ENCODE measurements at regions not wholly inside any gene's neighbourhood (a gene's known extent, or its start where the extent isn't known, plus 50 kb on each side); places are given as distances from the start of the nearest gene placed in this dataset.

DNA sequence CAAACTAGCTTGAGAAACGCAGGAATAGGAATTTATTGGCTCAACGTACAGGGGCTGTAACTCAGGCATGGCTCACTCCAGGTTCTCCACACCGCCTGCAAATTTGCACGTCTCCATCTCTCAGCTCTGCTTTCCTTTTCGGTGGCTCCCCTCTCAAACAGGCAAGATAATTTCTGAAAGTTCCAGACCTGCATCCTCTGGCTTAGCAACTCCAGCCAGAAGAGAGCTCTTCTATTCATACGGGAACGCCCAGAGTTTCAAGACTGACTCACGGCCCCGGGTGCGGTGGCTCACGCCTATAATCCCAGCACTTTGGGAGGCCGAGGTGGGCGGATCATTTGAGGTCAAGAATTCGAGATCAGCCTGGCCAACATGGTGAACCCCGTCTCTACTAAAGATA is 139.7 kb upstream of the BNIP2 start (continued):
- no peak for TF ChIP-seq CBX3 (IDR thresholded peaks at IDR 0.05; ENCODE audit: low read depth)

DNA sequence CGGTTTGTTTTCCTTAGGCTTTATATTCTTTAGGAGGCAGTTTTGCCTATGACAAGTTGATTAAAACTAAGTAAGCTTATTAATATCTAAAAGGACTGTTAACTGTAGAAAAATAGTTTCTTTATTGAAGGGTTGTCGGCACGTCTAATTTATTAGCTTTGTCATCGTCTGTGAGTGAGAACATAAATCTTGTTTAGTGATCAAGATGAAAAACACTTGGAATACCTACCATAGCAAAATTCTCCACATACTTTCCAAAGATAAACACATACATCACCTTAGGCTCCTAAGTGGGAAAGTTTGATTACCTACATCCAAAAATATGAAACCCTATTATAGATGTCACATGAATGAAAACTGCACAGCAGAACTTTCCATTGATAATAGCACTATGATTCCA is 139.1 kb upstream of the BNIP2 start:
- no peaks in the 10 kb centered on the region for H3K9me3 ChIP-seq (ENCODE audit: control insufficient read depth in 1 of 2, insufficient read depth in 1 of 2, low read depth in 1 of 2, low read length in 2 of 2)
- POLR2A ChIA-PET = no interaction called here
- no peaks in the 10 kb centered on the region for H3K9me2 ChIP-seq (ENCODE audit: insufficient read depth)
- H3K4me3 ChIP-seq (replicated peaks in 1 of 2; ENCODE audit: low read depth in 1 of 2, low read length in 2 of 2) = no peak overlapping the region
- H2AFZ ChIP-seq (ENCODE audit: low read depth, low read length, poor library complexity, severe bottlenecking) = no peak overlapping the region
- DNase-seq (ENCODE audit: low read depth, low spot score) = no peak
- H3K4me1 ChIP-seq (ENCODE audit: control insufficient read depth in 1 of 2, insufficient read depth in 2 of 2, low read length in 2 of 2) = no peaks in the 10 kb centered on the region
- ATAC-seq = no peak
- no peak overlapping the region for H3K27ac ChIP-seq (ENCODE audit: low read depth, low read length)
- no TSS peak for BruUV-seq (replicated peaks)
- TF ChIP-seq JUND (IDR thresholded peaks at IDR 0.05) (no peak), EGR1 (IDR thresholded peaks at IDR 0.05; ENCODE audit: low read depth) (no peak), POLR2A (IDR thresholded peaks at IDR 0.05; ENCODE audit: borderline replicate concordance, extremely low read depth, insufficient read depth, insufficient read length) (no peak), ELF1 (IDR thresholded peaks at IDR 0.05; ENCODE audit: borderline replicate concordance, low read depth) (no peak), CTCF (IDR thresholded peaks at IDR 0.05 in 2 of 3, conservative IDR thresholded peaks at IDR 0.05 in 1 of 3; ENCODE audit: borderline replicate concordance in 1 of 3, insufficient read depth in 1 of 3, low read depth in 2 of 3, low read length in 2 of 3) (no peak), CEBPB (IDR thresholded peaks at IDR 0.05; ENCODE audit: low read depth) (no peak), YY1 (IDR thresholded peaks at IDR 0.05; ENCODE audit: extremely low read depth, insufficient replicate concordance, low read depth, low read length) (no peak), SP1 (IDR thresholded peaks at IDR 0.05; ENCODE audit: low read depth) (no peak), ZFX (IDR thresholded peaks at IDR 0.05) (no peak), TCF7L2 (IDR thresholded peaks at IDR 0.05; ENCODE audit: borderline replicate concordance, extremely low read depth, insufficient read depth, insufficient read length) (no peak)
- TF ChIP-seq, protein P1, sequence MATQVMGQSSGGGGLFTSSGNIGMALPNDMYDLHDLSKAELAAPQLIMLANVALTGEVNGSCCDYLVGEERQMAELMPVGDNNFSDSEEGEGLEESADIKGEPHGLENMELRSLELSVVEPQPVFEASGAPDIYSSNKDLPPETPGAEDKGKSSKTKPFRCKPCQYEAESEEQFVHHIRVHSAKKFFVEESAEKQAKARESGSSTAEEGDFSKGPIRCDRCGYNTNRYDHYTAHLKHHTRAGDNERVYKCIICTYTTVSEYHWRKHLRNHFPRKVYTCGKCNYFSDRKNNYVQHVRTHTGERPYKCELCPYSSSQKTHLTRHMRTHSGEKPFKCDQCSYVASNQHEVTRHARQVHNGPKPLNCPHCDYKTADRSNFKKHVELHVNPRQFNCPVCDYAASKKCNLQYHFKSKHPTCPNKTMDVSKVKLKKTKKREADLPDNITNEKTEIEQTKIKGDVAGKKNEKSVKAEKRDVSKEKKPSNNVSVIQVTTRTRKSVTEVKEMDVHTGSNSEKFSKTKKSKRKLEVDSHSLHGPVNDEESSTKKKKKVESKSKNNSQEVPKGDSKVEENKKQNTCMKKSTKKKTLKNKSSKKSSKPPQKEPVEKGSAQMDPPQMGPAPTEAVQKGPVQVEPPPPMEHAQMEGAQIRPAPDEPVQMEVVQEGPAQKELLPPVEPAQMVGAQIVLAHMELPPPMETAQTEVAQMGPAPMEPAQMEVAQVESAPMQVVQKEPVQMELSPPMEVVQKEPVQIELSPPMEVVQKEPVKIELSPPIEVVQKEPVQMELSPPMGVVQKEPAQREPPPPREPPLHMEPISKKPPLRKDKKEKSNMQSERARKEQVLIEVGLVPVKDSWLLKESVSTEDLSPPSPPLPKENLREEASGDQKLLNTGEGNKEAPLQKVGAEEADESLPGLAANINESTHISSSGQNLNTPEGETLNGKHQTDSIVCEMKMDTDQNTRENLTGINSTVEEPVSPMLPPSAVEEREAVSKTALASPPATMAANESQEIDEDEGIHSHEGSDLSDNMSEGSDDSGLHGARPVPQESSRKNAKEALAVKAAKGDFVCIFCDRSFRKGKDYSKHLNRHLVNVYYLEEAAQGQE (IDR thresholded peaks at IDR 0.05; ENCODE audit: low read depth) = no peak
- no peaks in the 10 kb centered on the region for H4K20me1 ChIP-seq (ENCODE audit: insufficient read depth)
- H3K36me3 ChIP-seq (ENCODE audit: control insufficient read depth in 1 of 2, insufficient read depth in 2 of 2, low read length in 2 of 2) = no peaks in the 10 kb centered on the region
- peaks cover 50% of the 10 kb centered on the region; the same call in 1 of the 2 replicates for H3K27me3 ChIP-seq (ENCODE audit: insufficient read depth, low read length)
- RAD21 ChIA-PET (ENCODE audit: low non-redundant PET in 1 of 2, low total read pairs in 2 of 2, uncharacterized antibody in 2 of 2, unreplicated experiment in 2 of 2) = no interaction called here
- no peaks in the 10 kb centered on the region for H3K79me2 ChIP-seq (ENCODE audit: insufficient read depth, low read length)
- intact Hi-C loops (cut with micrococcal nuclease) = no loop called here
- H3K4me2 ChIP-seq (ENCODE audit: low read length) = no peak overlapping the region
- CTCF ChIA-PET = no interaction called here
- H3K9ac ChIP-seq (ENCODE audit: low read length) = no peak overlapping the region

All from HCT116 (cell line).